HG03066 (cell line): ENCODE measurements at regions not wholly inside any gene's neighbourhood (a gene's known extent, or its start where the extent isn't known, plus 50 kb on each side); places are given as distances from the start of the nearest gene placed in this dataset.
"Not testable (repeated sequence)": the region's sequence is repeated elsewhere in the genome, so short reads cannot be mapped to it uniquely, and the experiment has no call there.

Experiments used
- ATAC-seq: cut with Tn5 transposase; IDR thresholded peaks from one replicate; pipeline ENCODE4 v1.9.1; 2021; ENCODE audit warnings: low read depth; ENCODE audit not compliant: unreplicated experiment

GRCh38 chr2:34799556-34799955, 1200.5 kb upstream of the FAM98A start:
- ATAC-seq = no peak

- not testable (repeated sequence) for ATAC-seq
Measured at GRCh38 chr2:34795586-34795985, 1196.5 kb upstream of the FAM98A start.

GRCh38 chr2:34789169-34789568, 1190.1 kb upstream of the FAM98A start:
- no peak for ATAC-seq

GRCh38 chr2:34787341-34787740, 1188.2 kb upstream of the FAM98A start:
- ATAC-seq = no peak

- no peak for ATAC-seq
Measured at GRCh38 chr2:34785206-34785785, 1186.2 kb upstream of the FAM98A start.

- ATAC-seq = no peak
Measured at GRCh38 chr2:34784701-34785100, 1185.6 kb upstream of the FAM98A start.

GRCh38 chr2:34750742-34751141, 1151.6 kb upstream of the FAM98A start:
- ATAC-seq = not testable (repeated sequence)

GRCh38 chr2:34747643-34748042, 1148.5 kb upstream of the FAM98A start:
- ATAC-seq = no peak

GRCh38 chr2:34738691-34739090, 1139.6 kb upstream of the FAM98A start:
- ATAC-seq = no peak

GRCh38 chr2:34737146-34737545, 1138.0 kb upstream of the FAM98A start:
- ATAC-seq = no peak

GRCh38 chr2:34736482-34736881, 1137.4 kb upstream of the FAM98A start:
- ATAC-seq = no peak

GRCh38 chr2:34734662-34735061, 1135.6 kb upstream of the FAM98A start:
- no peak for ATAC-seq

GRCh38 chr2:34734042-34734441, 1134.9 kb upstream of the FAM98A start:
- no peak for ATAC-seq

GRCh38 chr2:34731292-34731691, 1132.2 kb upstream of the FAM98A start:
- ATAC-seq = no peak

- ATAC-seq = no peak
Measured at GRCh38 chr2:34729845-34730244, 1130.7 kb upstream of the FAM98A start.

GRCh38 chr2:34724107-34724506, 1125.0 kb upstream of the FAM98A start:
- no peak for ATAC-seq

- no peak for ATAC-seq
Measured at GRCh38 chr2:34723683-34724082, 1124.6 kb upstream of the FAM98A start.

- no peak for ATAC-seq
Measured at GRCh38 chr2:34719206-34719605, 1120.1 kb upstream of the FAM98A start.

GRCh38 chr2:34705551-34706247, 1106.6 kb upstream of the FAM98A start:
- ATAC-seq = peak; percentile 63

- ATAC-seq = no peak
Measured at GRCh38 chr2:34703292-34703691, 1104.2 kb upstream of the FAM98A start.

GRCh38 chr2:34702391-34702790, 1103.3 kb upstream of the FAM98A start:
- not testable (repeated sequence) for ATAC-seq

GRCh38 chr2:34677591-34677990, 1078.5 kb upstream of the FAM98A start:
- ATAC-seq = not testable (repeated sequence)
